Astrocyte of the cerebellum (primary cell): ENCODE measurements at regions not wholly inside any gene's neighbourhood (a gene's known extent, or its start where the extent isn't known, plus 50 kb on each side); places are given as distances from the start of the nearest gene placed in this dataset.
"Not testable (repeated sequence)": the region's sequence is repeated elsewhere in the genome, so short reads cannot be mapped to it uniquely, and the experiment has no call there.

Experiments used
- DNase-seq: peaks from one replicate; pipeline ENCODE4 v3.0.0-alpha.2; 2011; ENCODE audit warnings: low read depth
- H3K4me3 ChIP-seq: 2 replicates; pipeline ENCODE4 v1.5.1; 2011; ENCODE audit warnings: mild to moderate bottlenecking, low read depth, low read length, moderate library complexity
- CTCF ChIP-seq: IDR thresholded peaks from 2 replicates; pipeline ENCODE4 v1.5.1; 2012; ENCODE audit warnings: low read length, low read depth, moderate library complexity, mild to moderate bottlenecking; ENCODE audit errors: missing control alignments
- in situ Hi-C: cut with HindIII; loops from 2 replicates; pipeline ENCODE4 v1.10.0; 2017; ENCODE audit warnings: low sequenced_read_pairs

DNA sequence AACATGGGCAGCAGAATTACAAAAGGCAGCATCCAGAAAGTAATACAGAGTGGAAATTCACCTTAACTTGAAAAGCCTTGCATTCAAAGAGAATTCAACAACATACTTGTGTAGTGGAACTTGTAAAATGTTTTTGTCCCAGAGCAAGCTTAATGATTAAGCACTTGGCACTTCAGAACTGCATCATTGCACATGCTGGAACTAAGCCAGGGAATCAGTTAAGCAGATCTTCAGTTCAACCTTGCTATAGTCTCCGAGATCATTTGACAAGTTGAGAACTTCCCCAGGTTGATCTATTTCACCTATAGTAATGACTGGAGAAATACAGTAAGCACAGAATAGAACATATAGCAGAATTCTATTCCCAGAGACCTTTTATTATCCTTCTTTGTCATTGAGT, 1337.2 kb upstream of the NXPH2 start:
- in situ Hi-C loops, result no loop called here
- peak; percentile 0 for DNase-seq
- TF ChIP-seq CTCF, result no peak
- no peak overlapping the region for H3K4me3 ChIP-seq

GRCh38 chr2:140108706-140109475, 1328.7 kb upstream of the NXPH2 start:
- in situ Hi-C loops, result no loop called here
- no peak for TF ChIP-seq CTCF

GRCh38 chr2:140091926-140092325, 1311.7 kb upstream of the NXPH2 start:
- in situ Hi-C loops, result no loop called here
- H3K4me3 ChIP-seq, result no peak overlapping the region
- TF ChIP-seq CTCF, result no peak
- no peak for DNase-seq

More at GRCh38 chr2:140108706-140109475, 1328.7 kb upstream of the NXPH2 start:
- H3K4me3 ChIP-seq, result no peak overlapping the region
- no peak for DNase-seq

DNA sequence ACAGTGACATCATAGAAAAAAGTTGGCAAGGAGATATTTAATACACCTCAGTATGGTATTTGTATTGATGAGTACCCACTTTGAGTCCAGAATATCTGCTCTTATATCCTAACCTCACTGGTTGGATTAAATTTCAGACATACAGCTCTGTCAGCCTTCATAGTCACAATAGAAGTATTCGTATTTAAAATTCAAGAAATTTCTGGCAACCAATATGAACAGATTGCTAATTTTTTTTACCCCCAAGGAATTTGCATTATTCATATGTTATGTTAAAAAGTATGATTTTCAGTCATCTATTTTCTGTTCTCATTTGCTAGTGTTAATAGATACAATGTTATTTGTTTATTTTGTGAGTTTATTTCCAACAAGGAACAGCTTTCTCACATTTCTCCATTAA, 1306.8 kb upstream of the NXPH2 start:
- no peak overlapping the region for H3K4me3 ChIP-seq
- in situ Hi-C loops, result no loop called here
- no peak for DNase-seq
- TF ChIP-seq CTCF, result no peak

DNA sequence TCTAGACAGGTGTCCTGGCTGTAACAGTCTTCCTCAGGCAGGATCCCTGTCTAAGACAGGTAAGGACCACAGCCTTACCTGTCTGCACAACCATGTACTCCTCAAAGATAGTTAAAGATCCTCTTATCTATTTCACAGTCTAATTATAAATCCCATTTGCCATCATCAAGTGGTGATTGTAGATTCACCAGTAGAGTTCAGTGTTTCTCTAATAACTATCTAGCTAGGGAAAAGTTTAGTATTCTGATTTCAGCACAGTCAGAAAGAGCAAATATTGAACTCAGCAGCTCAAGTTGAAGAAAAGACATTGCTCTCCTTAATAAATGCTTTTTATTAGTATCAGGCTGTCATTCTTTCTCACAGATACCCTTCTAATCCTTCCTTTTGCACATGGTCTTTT, 1305.5 kb upstream of the NXPH2 start:
- peak; percentile 18 for TF ChIP-seq CTCF
- no peak overlapping the region for H3K4me3 ChIP-seq
- in situ Hi-C loops, result no loop called here
- DNase-seq, result peak; percentile 2

DNA sequence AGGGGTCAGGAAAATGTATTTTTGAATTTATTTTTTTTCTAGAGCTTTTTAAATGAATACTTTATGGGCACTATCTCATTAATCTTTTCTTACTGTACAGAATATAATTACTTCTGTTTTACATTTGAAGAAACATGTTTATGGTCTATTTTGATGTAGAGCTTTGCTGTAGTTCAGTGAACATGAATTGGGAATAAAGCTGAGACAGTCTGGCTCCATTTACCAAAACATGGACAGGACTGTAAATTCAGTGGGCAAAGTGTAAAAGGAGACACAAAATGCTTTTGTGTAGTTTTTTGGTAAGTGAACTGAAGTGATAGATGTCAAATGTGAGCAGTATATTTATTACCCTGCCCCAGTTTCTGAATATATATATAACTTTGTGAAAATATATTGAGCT, 1298.8 kb upstream of the NXPH2 start:
- no peak for TF ChIP-seq CTCF
- no peak for DNase-seq
- in situ Hi-C loops, result no loop called here
- H3K4me3 ChIP-seq, result no peak overlapping the region

DNA sequence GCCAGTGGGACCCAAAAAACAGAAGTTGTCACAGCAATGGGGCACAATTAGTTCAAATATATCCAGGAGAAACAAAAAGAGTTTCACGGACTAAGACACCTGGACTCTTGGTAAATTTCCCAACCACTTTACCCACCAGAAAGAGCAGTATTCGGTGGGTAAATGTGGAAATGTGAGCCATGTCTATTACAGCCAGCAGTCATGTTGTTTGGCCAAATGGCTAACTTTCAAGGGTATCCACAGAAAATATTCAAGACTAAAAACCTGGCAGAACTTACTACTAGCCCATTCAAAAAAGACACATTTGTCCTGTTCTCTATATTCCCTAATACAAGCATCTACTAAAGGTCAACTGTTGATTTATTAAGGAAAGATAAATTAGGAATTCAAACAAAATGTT, 1296.0 kb upstream of the NXPH2 start:
- in situ Hi-C loops, result no loop called here
- no peak for DNase-seq
- no peak for TF ChIP-seq CTCF
- no peak overlapping the region for H3K4me3 ChIP-seq

GRCh38 chr2:140073763-140074162, 1293.6 kb upstream of the NXPH2 start:
- DNase-seq, H3K4me3 ChIP-seq, in situ Hi-C loops: not testable (repeated sequence)
